RWPE2 (cell line): ENCODE measurements at regions not wholly inside any gene's neighbourhood (a gene's known extent, or its start where the extent isn't known, plus 50 kb on each side); places are given as distances from the start of the nearest gene placed in this dataset.

Experiments
- ATAC-seq: fragments of 200-7000 bp; cut with Tn5 transposase; 3 replicates; pipeline ENCODE4 v1.9.1; 2021; ENCODE audit warnings: low read depth
- DNase-seq: peaks from one replicate; pipeline ENCODE4 v3.0.0-alpha.2; 2020; ENCODE audit warnings: low spot score
- H3K27ac ChIP-seq: fragments of 450-650 bp; 2 replicates; pipeline ENCODE4 v1.5.1; 2017; ENCODE audit warnings: mild to moderate bottlenecking; ENCODE audit not compliant: poor library complexity, severe bottlenecking
- H3K27me3 ChIP-seq: fragments of 250-450 bp; sonication (Bioruptor Pico); 2 replicates; pipeline ENCODE4 v1.5.1; 2021; ENCODE audit warnings: mild to moderate bottlenecking, moderate library complexity; ENCODE audit not compliant: insufficient read depth, poor library complexity, severe bottlenecking
- H3K36me3 ChIP-seq: fragments of 250-450 bp; sonication (Bioruptor Pico); 2 replicates; pipeline ENCODE4 v1.5.1; 2020; ENCODE audit warnings: low read depth, mild to moderate bottlenecking, moderate library complexity
- H3K4me1 ChIP-seq: fragments of 250-450 bp; sonication (Bioruptor Pico); 2 replicates; pipeline ENCODE4 v1.5.1; 2021; ENCODE audit warnings: mild to moderate bottlenecking, moderate library complexity; ENCODE audit not compliant: insufficient read depth, poor library complexity, severe bottlenecking
- H3K4me3 ChIP-seq: fragments of 250-450 bp; sonication (Bioruptor Pico); 2 replicates; pipeline ENCODE4 v1.5.1; 2021; ENCODE audit warnings: mild to moderate bottlenecking, moderate library complexity; ENCODE audit not compliant: severe bottlenecking
- H3K9me3 ChIP-seq: fragments of 250-450 bp; sonication (Bioruptor Pico); 2 replicates; pipeline ENCODE4 v1.5.1; 2021; ENCODE audit warnings: mild to moderate bottlenecking, moderate library complexity; ENCODE audit not compliant: severe bottlenecking
- TF ChIP-seq, protein P1 (sequence below): fragments of 450-650 bp; IDR thresholded peaks from one replicate; pipeline ENCODE4 v1.5.1; 2017; ENCODE audit warnings: mild to moderate bottlenecking, moderate library complexity; ENCODE audit not compliant: poor library complexity, severe bottlenecking

DNA sequence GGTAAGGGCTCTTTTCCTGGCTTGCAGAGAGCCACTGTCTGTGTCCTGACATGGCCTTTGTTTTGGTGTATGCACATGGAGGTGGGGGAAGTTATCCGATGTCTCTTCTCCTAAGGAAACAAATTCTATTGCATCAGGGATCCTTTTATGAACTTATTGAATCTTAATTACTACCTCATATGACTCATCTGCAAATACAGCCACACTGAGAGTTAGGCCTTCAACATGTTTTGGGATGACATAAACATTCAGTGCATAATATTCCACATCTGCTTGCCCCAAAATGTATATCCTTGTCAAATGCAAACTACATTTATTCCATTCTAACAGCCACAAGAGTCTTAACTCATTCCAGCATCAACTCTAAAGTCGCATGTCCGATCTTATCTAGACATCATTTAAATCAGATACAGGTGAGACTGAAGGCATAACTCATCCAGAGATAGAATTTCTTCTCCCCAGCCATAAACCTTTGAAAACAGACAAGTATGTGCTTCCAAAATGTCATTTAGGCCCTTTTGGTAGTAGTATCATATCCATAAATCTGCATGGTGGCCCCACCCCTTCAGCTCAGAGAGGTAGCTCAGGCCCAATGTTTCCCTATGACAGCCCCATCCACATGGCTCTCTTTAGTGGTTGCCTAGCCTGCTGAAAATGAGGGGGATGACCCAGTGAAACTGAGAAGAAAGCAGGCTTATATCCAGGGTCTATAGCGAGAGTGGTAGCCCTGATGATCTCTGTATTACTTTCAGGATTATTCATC lies 289.5 kb upstream of the ALCAM start:
- Histone ChIP-seq H3K4me1 (no peaks in the 10 kb centered on the region), H3K27me3 (no peaks in the 10 kb centered on the region), H3K9me3 (no peaks in the 10 kb centered on the region), H3K36me3 (no peaks in the 10 kb centered on the region), H3K27ac (no peak overlapping the region), H3K4me3 (no peak overlapping the region)
- DNase-seq (no peak), ATAC-seq (no peak)
- TF ChIP-seq, protein P1, sequence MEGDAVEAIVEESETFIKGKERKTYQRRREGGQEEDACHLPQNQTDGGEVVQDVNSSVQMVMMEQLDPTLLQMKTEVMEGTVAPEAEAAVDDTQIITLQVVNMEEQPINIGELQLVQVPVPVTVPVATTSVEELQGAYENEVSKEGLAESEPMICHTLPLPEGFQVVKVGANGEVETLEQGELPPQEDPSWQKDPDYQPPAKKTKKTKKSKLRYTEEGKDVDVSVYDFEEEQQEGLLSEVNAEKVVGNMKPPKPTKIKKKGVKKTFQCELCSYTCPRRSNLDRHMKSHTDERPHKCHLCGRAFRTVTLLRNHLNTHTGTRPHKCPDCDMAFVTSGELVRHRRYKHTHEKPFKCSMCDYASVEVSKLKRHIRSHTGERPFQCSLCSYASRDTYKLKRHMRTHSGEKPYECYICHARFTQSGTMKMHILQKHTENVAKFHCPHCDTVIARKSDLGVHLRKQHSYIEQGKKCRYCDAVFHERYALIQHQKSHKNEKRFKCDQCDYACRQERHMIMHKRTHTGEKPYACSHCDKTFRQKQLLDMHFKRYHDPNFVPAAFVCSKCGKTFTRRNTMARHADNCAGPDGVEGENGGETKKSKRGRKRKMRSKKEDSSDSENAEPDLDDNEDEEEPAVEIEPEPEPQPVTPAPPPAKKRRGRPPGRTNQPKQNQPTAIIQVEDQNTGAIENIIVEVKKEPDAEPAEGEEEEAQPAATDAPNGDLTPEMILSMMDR, result no peak

DNA sequence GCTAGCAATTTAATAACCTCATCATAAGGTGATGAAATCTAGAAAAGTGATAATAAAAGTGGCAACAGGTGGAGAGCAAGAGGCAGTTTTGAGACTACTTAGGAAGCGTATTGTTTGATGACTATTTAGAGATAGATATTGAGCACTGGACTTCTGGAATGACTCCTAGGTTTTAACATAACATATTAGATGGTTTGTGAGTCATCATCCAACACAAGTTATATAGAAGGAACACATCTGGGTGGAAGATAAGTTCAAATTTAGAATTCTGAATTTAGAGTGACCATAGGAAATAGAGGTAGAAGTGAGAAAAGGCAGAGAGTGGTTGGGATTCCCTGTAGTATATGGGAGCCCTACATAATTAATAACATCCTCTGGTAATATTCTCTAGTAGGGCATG lies 282.8 kb upstream of the ALCAM start:
- TF ChIP-seq, protein P1, result no peak
- no peaks in the 10 kb centered on the region for H3K9me3 ChIP-seq
- ATAC-seq, result no peak
- no peaks in the 10 kb centered on the region for H3K4me1 ChIP-seq
- no peaks in the 10 kb centered on the region for H3K36me3 ChIP-seq
- no peak overlapping the region for H3K4me3 ChIP-seq
- no peaks in the 10 kb centered on the region for H3K27me3 ChIP-seq
- DNase-seq, result no peak
- no peak overlapping the region for H3K27ac ChIP-seq

DNA sequence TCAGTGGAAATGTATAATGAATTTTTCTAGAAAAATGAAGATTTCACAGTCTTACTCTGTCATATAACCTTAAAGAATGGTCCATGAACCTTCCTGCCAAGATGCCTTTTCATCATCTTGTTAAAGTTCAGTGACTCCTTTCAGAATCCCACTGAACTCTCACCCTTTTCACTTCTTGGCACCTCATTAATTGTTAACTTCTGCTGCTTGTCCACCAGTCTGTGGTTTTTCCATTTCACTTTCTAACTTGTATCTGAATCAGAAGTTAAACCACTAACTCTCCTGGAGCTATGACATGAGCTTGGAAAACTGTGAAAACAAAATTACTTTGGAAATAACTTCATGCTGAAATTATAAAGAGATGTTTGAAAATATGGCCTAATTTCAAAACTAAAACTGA lies 281.2 kb upstream of the ALCAM start:
- Histone ChIP-seq H3K9me3 (no peaks in the 10 kb centered on the region), H3K36me3 (no peaks in the 10 kb centered on the region), H3K4me1 (no peaks in the 10 kb centered on the region), H3K27me3 (no peaks in the 10 kb centered on the region), H3K27ac (no peak overlapping the region), H3K4me3 (no peak overlapping the region)
- no peak for DNase-seq
- ATAC-seq, result no peak
- TF ChIP-seq, protein P1, result no peak

DNA sequence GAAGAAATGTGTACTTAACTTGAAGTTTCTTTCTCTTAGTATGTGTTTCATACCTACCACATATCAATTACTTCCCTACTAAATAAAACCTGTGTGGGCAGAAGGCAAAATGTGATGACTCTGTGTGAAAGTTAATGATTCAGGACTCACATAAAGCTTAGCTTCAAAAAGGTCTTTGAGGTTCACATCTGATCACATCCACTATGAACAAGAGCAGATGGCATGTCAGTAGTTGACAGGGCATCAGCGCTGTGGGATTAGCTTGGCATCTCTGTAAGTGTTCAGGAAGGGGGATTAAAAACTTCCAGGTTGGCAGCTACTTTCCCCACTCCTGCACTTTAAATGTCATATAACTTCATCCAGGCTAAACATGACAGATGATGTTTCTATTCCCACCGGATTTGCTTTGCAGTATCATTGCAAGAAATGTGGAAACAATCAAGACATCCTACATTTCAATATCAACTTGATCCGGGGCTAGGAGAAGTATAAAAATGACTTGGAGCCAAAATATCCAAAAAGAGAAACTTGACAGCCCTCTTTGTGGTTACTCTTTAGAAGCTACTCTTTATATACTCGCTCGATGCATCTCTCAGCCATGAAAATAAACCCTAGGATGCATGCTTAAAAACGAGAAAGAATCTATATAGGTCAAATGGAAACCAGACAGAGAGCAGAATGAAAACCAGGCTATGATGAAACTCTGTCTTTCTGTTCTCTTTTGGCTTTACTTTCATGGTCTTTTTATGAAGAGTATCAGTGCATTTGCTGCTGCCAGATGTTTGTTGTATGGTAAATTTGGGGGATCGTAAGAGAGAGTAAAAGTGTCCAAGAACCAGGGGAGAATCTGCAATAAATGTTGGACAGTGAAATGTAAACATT lies 273.1 kb upstream of the ALCAM start:
- H3K9me3 ChIP-seq, result no peaks in the 10 kb centered on the region
- DNase-seq (no peak), ATAC-seq (no peak)
- H3K36me3 ChIP-seq, result no peaks in the 10 kb centered on the region
- H3K27ac ChIP-seq, result no peak overlapping the region
- no peaks in the 10 kb centered on the region for H3K27me3 ChIP-seq
- H3K4me1 ChIP-seq, result peaks cover 3% of the 10 kb centered on the region
- no peak overlapping the region for H3K4me3 ChIP-seq
- TF ChIP-seq, protein P1, result no peak
